Left renal pelvis (tissue), 4 donors: ENCODE measurements at regions not wholly inside any gene's neighbourhood (a gene's known extent, or its start where the extent isn't known, plus 50 kb on each side); places are given as distances from the start of the nearest gene placed in this dataset.

ENCODE experiments used
- DNase-seq, 4 donors: peaks; one replicate each; pipeline ENCODE4 v3.0.0-alpha.2; 2013; ENCODE audit warnings: low read depth in 4 of 4, low spot score in 3 of 4

DNA sequence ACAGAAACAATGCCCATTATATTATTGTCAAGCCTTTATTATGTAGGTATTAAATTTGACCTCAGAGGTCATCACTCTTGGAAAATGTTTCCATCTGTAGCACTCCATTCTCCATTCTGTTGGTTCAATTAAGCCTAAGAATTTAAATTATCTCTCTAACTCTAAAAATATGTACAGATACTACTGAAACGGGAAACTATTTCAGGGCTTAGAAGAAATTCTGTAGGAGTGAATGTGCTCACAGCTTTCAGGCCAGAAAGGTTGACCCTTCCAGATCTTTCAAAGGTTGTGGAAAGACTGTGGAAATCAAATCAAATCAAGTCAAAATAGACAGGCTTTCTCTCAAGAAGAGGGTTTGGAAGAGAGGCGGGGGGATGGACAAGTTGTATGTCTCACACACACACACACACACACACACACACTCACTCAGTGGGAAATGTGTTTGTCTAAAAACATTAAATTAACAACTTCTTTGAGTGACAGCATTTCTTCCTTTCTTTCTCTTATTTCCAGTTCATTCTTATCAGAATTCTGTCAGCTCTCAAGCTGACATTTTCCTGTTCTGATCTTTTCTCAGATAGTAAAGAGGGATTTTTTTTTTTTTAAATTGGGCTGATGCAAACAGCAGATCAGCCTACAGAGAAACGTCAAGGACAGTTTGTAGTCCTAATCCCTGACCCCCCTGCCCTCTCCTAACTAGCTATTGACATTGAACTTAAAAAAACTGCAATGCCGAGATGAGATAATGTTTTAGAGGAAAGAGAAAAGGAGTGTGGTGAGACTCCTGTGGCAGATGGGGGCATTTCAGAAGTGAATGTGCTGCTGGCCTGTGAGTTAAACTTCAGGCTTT lies 139.0 kb upstream of the ZFHX3 start:
- no peak for DNase-seq

DNA sequence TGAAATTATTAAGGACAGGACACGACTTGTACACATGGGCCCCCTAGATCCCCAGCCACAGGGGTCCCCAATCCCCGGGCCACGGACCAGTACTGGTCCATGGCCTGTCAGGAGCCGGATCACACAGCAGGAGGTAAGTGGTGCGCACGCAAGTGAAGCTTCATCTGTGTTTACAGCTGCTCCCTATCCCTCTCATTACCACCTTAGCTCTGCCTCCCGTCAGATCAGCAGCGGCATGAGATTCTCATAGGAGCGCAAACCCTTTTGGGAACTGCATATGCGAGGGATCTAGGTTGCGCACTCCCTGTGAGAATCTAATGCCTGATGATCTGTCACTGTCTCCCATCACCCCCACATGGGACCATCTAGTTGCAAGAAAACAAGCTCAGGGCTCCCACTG lies 137.8 kb upstream of the ZFHX3 start:
- DNase-seq = no peak

DNA sequence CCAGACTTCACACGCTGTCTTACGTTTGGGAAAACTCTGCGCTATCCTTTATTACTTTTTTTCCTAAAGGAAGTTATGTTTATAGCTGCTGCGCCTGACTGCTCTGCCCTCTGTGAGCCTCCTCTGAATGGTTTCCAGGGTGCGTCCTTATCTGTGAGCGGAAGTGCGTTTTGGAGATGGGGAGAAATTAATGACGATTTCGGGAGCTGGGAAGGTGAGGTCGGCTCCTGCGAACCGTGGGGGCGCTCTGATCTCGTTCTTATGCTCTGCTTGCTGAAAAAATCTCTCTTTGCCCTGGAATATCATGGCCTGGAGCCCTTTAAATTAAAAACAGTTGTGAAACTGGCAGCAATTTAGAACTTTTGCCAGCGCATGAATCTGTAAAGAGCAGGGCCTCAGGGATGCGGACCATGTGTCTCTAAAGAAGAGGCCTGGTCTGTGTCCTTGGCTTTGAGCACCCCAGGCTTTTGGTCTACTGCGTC lies 135.7 kb upstream of the ZFHX3 start:
- DNase-seq = no peak

DNA sequence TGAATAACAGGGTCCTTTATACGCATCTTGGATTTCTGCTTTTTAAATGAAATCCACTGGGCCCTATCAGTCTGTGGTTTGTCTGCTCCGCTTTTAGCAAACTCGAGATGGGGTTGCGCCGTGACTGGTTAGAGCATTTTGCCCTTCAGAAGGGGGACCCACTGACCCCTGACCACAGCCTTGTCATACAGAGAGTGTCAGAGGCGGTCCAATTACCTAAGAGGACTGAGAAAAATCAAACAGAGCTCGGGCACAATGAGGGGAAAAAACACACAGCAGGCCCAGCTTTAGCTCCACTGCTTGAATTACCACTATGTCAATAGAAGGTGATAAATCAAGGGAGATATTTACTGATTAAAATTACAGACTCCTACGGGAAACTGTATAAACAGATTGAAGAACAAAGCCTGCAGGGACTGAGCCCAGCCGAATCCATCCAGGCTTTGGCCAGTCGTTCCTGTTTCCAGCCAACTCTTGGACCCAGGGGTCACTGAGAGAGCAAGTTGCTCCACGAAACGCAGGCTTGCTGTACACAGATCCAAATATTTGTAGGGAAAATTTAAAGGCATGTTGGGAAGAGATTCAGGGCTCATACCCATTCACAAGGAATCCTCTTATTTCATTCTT lies 131.9 kb upstream of the ZFHX3 start:
- DNase-seq = no peak

DNA sequence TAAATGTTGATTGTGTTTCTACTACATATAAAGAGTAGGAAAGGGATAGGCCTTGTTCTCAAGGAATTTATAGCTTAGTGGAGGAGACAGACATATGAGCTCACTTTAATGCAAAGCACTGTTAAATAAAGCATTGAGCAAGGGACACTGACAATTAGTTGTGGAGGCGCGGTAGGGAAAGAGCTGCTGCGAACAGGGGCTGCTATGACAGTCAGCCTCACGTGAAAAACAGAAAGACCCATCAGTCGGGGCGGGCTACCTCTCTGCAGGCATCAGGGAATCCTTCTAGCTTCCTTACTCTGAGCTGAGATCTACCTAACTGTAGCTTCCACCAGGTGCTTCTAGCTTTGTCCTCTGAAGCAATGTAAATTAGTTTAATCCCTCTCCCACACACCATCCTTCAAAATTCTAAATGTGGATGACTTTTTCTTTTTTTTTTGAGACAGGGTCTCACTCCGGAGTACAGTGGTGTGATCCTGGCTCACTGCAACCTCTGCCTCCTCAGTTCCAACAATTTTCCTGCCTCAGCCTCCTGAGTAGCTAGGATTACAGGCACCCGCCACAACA lies 129.9 kb upstream of the ZFHX3 start:
- DNase-seq = no peak

DNA sequence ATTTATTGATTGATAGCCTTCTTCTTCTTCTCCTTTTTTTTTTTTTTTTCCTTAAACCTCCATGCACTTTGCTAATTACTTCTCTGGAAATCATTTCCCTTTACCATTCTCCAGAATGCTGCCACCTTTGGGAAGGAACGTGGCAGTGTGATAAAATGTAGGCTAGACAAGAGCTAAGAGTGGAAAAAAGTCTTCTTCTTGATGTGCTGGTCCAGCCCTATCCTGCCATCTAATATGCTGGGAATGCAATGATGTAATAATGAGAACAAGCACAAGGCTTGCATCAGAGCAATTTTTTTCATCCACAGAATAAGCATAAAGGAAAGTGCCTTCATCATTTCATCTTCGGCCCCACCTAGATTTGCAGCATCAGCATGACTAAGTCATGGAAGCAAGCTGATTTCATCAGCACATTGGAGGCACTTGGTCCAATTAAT lies 128.7 kb upstream of the ZFHX3 start:
- DNase-seq = no peak

DNA sequence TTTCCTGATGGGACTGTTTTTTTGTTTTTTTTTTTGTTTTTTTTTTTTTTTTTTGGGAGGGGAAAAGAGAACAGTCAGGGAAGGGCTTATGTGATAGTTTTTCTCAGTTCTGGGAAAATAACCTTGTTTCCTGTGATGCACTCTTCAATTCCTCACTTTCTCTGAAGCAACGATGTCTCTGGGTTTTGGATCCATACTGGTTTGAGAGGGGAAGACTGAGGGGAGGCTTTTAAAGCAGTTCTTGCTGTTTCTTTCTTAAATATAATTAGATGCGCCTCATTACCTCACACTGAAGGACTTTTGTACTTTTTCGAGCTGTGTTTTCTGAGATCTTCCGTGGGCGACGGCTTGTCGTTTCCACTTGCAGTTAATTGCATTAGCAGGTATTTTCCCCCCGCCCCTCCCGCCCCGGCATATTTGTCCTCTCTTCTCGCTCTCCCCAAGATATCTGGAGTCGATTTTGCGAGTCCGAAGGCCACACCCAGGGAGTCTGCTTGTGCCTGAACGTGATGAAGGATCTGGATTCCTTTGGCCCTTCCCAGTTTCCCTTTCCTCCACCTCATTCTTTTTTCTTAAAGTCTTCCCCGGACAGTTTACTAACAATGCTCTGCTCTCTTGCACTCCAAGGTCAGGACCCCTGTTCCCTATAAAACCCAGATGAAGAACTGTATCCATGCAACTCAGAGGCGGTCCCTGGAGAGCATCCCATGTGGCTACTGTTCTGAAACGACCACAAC lies 125.2 kb upstream of the ZFHX3 start:
- no peak for DNase-seq

DNA sequence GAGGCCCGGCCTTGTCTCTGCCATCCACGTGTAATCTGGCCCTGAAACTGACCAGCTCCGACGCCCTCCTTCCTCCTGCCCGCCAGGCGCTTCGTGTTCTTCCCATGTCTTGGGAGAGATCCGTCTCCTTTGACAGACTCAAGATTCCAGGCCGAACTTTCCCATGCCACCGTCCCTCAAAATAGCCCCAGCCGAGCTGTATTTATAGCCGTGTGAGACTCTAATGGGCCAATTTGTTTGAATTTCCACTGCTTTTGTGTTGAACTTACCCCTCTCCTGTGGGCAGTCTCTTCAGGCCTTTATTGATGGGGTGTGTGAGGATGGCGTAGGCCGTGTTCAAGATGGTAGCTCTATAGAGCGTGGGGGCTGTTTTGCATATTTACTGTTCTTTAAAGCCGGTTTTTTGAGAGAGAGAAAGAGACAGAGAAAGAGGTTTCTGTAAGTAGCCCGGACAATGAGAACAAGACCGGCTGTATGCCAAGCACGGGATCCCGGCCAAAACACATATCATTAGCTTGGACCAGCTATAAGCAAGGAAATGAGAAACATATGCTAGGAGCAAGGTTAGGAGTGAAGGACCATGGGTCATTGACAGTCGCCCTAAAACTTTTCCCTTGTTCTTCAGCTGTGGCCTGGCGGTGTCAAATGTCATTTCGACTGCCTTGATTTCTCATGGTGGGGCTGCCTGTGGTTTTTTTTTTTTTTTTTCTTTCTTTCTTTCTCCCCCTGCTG lies 124.5 kb upstream of the ZFHX3 start:
- DNase-seq = peak; percentile 64 to 71 (median 68)

DNA sequence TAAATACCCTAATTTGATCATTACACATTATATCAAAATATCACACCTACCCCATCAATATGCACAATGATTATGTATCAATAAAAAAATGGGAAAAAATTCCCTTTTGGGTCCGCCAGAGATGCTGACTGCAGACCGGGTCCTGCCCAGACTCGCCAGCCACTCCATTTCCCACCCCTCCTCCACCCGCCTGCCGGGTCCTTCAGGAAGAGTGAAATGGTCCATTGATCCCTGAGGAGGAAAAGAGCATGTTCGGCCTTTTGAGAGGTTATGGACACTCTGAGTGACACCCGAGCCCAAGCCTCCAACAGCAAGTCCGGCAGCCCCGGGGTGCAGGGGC lies 123.9 kb upstream of the ZFHX3 start:
- DNase-seq = no peak

DNA sequence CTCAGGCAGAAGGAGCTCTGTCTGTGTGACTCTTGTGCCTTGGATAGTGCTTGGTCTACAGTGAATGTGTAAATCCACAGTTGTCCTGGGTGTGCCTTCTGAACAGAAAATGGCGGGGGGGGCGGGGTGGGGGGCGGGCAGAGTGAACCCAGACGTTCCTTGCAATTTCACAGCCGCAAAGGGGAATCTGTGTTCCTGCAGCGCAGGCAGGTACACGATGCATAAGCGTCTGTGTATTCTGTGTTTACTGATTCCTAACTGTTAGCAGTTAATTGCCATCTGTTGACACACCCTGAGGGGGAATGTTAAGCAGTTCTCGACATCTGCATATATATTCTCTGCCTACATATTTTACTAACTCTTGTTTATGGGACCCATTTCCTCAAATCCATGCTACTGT lies 123.5 kb upstream of the ZFHX3 start:
- no peak for DNase-seq

DNA sequence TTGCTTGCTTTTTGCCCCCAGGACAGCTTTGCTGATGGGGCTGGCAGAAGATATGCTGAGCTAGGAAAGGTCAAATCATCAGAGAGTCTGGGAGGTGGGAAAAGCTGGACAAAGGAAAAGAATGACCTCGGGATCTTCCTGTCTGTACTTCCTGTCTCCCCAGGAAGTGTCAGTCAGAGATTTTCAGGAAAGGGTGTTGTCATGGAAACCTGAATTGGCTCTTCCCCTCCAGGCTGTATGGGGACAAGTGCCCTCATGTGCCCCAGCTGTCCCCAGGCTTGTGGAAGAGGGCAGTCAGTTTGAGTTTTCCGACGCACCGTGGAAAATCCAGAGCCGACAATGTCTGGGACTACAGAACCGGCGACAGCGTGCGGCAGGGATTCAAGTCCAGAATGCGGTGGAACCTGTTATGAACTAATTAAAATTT lies 122.7 kb upstream of the ZFHX3 start:
- no peak for DNase-seq

DNA sequence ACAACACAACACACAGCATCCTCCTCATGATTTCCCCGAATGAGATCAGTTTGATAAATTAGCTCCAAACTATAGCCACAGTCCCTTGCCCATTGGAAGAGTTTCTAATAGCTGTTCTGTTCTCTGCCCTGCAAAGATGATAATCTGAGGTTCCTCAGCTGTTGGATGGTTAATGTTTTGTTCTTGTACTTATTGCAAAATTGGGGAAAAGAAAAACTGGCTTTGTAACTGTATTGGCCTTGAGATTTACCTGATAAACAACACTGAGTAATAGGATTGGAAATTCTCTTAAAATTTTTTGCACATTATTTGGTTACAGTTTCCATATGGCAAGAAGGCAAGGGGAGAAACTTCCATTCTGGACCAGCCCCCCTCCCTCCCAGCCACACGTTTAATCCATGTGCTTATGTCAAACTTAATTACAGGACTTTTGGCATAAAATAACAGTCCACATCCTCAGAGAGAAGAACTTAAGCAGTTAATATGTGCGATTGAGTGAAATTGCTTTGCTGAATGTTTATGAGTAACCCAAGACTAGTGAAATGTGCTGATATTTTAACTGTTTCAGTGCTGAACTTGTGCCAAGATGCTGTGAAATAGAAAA lies 119.1 kb upstream of the ZFHX3 start:
- no peak for DNase-seq

DNA sequence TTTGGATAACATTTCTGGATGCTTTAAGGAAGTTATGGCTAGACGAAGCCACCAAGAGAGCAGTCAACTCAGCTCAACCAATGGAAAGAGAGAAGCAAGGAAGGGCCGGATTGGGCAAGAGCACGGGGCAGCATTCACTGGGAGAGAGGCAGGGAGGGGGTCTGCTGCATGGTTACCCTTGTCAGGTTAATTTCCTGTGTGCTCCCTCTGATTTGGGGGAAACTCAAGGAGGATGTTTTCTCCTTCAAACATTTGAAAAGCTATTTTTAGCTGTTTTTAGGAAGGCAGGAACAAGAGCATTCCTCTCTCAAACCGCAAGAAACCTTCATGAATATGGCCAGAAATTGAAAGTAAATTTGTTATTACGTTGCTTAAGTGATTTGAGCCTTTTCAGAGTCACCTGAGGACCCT lies 118.5 kb upstream of the ZFHX3 start:
- no peak for DNase-seq

DNA sequence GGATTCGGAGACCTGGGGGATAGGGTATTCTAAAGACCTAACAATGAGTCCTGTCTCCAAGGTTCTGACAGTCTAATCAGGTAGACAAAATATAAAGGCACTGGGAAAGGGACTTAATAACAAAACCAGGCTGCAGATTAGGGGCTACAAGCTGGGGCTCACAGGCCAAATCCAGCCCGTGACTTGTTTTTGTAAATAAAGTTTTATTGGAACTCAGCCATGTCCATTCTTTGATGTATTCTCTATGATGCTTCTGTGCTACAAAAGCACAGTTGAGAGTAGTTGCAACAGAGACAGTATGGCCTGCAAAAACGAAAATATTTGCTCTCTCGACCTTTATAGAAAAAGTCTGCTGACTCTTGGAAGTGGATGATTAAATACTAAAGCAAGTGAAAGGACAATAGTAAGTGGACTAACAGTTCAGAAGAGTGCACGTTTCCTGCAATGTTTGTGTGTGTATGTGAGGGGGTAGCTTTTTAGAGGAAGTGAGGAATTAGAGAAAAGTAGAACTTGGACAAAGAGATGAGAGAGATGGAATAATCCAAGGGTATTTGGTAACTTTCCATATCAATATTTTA lies 115.4 kb upstream of the ZFHX3 start:
- no peak for DNase-seq

DNA sequence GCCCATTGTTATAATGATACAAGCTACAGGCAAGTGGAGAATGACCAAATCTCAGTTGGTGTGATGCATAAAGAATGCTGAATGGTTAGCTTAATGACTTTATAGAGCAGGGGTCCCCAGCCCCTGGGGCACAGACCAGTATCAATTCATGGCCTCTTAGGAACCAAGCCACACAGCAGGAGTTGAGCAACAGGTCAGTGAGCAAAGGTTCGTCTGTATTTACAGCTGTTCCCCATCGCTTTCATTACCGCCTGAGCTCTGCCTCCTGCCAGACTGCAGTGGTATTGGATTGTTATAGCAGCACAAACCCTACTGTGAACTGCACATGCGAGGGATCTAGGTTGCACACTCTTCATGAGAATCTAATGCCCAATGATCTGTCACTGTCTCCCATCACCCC lies 114.0 kb upstream of the ZFHX3 start:
- DNase-seq = no peak

DNA sequence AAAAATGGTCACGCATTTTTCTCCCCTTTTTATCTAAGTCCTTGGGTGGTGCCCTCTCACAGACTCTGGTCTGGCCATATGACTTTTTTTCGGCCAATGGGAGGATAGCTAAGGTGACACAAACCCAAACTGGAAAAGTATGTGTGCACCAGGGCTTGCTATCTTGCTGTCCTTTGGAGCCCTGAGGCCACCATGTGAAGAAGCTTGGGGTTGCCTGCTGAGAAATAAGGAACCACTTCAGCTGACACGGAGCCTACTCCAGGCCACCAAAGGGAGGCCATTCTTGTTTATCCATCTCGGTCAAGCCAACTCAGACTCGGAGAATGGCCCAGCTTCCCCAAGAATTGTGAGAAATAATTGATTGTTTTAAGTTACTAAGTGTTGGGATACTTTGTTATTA lies 111.4 kb upstream of the ZFHX3 start:
- no peak for DNase-seq

DNA sequence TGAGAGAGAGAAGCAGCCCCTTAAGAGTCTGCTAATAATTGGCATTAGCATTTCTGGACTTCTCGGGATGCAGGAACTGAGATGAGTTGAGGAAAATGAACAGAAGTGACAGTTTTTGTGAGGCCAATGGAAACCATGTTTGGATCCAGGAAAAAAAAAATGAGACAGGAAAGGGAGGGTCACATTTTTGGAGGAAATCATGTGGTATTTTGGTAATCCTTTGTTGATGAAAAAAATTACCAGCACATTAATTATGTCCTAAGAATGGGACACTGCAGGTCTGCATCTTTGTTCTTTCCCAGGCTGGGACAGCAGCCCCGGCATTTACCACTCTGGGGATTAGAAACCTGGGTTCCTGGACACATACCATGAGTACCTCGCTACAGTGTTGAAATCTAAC lies 109.9 kb upstream of the ZFHX3 start:
- DNase-seq = no peak

DNA sequence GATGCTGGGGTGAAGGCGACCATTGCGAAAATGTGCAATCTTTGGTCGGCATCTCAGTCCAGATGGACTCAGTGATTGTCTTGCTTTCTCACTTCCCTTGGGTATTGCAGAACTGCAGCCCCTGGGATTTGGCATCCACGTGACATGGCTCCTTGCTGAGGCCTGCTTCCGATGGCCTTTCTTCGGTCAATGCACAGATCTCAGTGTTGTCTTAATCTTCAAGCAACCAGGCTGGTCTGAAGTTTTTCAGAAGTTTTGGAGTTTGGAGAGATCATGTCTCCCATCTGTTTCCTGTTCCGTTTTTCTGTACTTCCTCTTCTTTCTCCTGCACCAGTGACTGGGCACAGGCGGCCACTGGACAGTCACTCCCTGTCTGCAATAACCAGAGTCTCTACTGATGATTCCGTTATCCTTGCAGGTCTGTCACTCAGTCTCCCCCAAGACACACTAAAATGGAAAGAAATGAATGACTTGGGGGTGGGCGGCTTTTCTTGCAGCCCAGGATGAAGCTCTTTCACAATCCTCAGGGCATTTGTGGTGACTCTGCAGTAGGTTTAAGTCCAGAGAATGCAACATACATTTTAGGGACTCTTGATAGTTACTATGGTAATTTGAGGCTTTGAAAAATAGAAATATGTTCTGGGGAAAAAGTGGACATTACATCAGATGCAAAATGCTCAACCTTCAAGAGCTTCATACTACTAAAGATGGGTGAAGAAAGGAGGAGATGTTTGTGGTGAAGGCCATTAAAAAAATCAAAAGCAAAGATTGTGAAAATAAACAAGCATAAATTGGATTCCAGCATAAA lies 106.3 kb upstream of the ZFHX3 start:
- no peak for DNase-seq
